HUES64 (cell line): ENCODE measurements at regions not wholly inside any gene's neighbourhood (a gene's known extent, or its start where the extent isn't known, plus 50 kb on each side); places are given as distances from the start of the nearest gene placed in this dataset.
"Not testable (repeated sequence)": the region's sequence is repeated elsewhere in the genome, so short reads cannot be mapped to it uniquely, and the experiment has no call there.

Experiments used
- H3K27ac ChIP-seq: 2 replicates; pipeline ENCODE4 v1.7.0; 2013; ENCODE audit warnings: low read depth, low read length, inconsistent platforms
- H3K27me3 ChIP-seq: 2 replicates; pipeline ENCODE4 v1.6.1; 2013; ENCODE audit warnings: mild to moderate bottlenecking, low read length; ENCODE audit not compliant: insufficient read depth
- H3K36me3 ChIP-seq: 2 replicates; pipeline ENCODE4 v1.6.1; 2013; ENCODE audit warnings: mild to moderate bottlenecking, low read length; ENCODE audit not compliant: insufficient read depth
- H3K4me1 ChIP-seq: 2 replicates; pipeline ENCODE4 v1.6.1; 2013; ENCODE audit warnings: mild to moderate bottlenecking, low read length, moderate library complexity; ENCODE audit not compliant: insufficient read depth
- H3K4me3 ChIP-seq: 2 replicates; pipeline ENCODE4 v1.5.1; 2013; ENCODE audit warnings: mild to moderate bottlenecking, low read length, moderate library complexity
- H3K9ac ChIP-seq: 2 replicates; pipeline ENCODE4 v1.6.1; 2013; ENCODE audit warnings: mild to moderate bottlenecking, low read depth, low read length
- H3K9me3 ChIP-seq: 2 replicates; pipeline ENCODE4 v1.6.1; 2013; ENCODE audit warnings: low read depth, low read length; ENCODE audit not compliant: insufficient read depth
- WGBS: fragments of 150-250, 120-280 bp; methylation state at CpG from one replicate; pipeline ENCODE4 v1.1.7; 2013; ENCODE audit warnings: missing lambda C conversion rate; 5-methylcytosine and 5-hydroxymethylcytosine counted together

DNA sequence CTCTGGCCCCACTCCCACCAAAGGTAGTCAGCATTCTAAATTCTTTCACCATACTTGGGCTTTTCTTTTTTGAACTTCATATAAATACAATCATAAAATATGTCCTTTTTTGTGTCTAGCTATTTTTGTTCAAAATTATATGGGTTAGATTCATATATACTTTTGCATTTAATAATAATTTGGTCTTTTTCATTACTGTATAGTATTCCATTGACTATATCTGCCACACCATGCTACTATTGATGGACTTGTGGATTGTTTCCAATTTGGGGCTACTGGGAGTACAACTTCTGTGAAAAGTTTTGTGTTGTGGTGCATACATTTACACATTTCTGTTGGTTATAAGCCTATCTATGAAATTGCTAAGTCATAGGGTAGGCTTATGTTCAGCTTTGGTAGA lies 85.7 kb downstream of the GLUL start:
- H3K27ac ChIP-seq = no peak overlapping the region
- no peaks in the 10 kb centered on the region for H3K9me3 ChIP-seq
- no peaks in the 10 kb centered on the region for H3K27me3 ChIP-seq
- no peaks in the 10 kb centered on the region for H3K36me3 ChIP-seq
- peaks cover 10% of the 10 kb centered on the region; the same call in 1 of the 2 replicates for H3K4me1 ChIP-seq
- H3K9ac ChIP-seq = no peak overlapping the region
- no peak overlapping the region for H3K4me3 ChIP-seq

DNA sequence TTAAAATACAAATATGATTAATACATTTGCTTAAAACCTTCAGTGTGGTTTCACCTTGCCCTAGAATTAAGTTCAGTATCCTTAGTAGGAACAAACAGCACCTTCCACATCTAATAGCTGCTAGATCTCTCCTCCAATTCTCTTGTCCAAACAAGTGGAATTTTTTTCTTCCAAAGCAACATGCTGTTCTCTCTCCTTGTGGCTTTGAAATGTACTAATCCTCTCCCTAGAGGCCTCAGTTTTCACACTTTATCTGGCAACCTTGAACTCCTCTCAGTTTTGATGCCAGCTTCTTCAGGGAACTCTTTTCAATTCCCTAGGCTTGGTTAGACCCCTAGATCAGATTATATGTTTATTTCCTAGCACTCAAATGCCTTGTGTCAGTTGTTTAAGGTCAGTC lies 87.0 kb downstream of the GLUL start:
- Histone ChIP-seq H3K27me3 (no peaks in the 10 kb centered on the region), H3K27ac (no peak overlapping the region), H3K4me3 (no peak overlapping the region), H3K4me1 (peaks cover 8% of the 10 kb centered on the region; the same call in 1 of the 2 replicates), H3K9me3 (no peaks in the 10 kb centered on the region), H3K9ac (no peak overlapping the region), H3K36me3 (no peaks in the 10 kb centered on the region)

DNA sequence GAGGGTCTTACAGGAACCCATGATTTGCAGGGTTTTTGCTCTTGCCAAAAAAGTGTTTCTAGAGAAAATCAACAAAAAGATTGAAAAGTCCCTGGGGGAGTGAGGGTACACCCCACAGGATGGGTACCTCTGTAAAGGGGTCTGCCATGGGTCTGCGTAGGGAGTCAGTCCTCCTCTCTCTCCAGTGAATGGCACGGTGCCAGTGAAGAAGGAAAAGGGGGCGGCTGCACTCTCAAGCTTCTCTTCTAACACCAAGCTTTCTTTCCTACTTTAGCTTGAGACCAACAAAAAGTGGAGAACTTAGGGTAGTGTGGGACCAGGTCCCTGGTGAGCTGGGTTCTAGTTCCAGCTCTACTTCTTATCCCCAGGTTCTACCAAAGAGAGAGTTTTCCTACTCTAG lies 87.4 kb downstream of the GLUL start:
- no peak overlapping the region for H3K4me3 ChIP-seq
- no peaks in the 10 kb centered on the region for H3K27me3 ChIP-seq
- H3K9me3 ChIP-seq = no peaks in the 10 kb centered on the region
- H3K4me1 ChIP-seq = peaks cover 6% of the 10 kb centered on the region; the same call in 1 of the 2 replicates
- no peak overlapping the region for H3K27ac ChIP-seq
- H3K9ac ChIP-seq = no peak overlapping the region
- 89% methylated on average over 2 of the region's 3 CpGs for WGBS
- H3K36me3 ChIP-seq = no peaks in the 10 kb centered on the region

DNA sequence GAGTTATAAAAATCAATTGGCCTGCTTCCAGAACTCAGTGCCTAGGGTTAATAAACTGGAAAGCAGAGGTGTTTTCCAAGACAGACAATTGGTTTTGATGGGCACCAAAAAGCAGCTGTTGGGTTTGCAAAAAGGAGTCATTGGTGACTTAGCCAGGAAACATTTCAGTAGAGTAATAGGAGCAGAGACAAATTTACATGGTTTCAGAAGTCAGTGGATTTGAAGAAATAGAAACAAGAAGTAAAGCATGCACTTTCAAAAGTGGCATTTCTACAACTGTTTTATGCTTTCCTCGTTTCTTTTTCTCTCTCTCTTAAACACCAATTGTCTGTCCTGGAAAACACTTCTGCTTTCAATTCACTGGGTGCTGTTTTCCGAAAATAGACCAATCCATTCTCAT lies 87.8 kb downstream of the GLUL start:
- Histone ChIP-seq H3K27me3 (no peaks in the 10 kb centered on the region), H3K4me3 (no peak overlapping the region), H3K36me3 (no peaks in the 10 kb centered on the region), H3K9me3 (no peaks in the 10 kb centered on the region), H3K27ac (no peak overlapping the region), H3K9ac (no peak overlapping the region), H3K4me1 (peaks cover 6% of the 10 kb centered on the region; the same call in 1 of the 2 replicates)
- WGBS = 91% methylated on average over 2 of the region's 2 CpGs

DNA sequence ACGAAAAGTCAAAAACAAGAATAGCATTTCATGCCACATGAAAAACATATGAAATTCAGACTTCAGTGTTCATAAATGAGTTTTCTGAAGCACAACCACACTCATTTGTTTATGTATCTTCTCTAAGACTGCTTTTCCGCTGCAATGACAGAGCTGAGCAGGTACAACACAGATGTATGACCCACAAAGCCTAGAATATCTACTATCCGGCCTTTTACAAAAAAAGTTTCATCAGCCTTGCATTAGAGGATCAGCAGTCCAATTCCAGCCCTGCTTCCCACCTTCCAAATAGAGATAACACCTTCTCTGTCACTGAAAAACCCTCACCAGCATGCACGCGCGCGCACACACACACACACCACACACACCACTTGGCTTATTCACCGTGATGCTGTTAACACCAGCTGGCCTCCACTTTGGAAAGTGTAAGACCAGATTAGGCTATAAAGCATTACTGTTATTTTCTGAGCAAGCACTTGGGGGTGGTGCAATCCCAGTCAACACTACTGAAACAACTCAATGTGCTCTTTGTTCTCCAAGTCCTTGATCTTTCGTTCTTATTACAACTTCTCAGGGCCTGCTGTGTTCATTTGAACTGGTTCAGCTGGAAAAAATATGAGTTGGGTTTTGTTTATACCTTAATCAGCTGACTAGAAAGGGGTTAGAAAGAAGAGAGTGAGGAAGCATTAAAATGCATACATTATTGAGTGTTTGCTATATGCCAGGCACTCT lies 90.0 kb downstream of the GLUL start:
- peaks cover 6% of the 10 kb centered on the region; the same call in 1 of the 2 replicates for H3K4me1 ChIP-seq
- H3K9me3 ChIP-seq = no peaks in the 10 kb centered on the region
- H3K27me3 ChIP-seq = no peaks in the 10 kb centered on the region
- H3K27ac ChIP-seq = no peak overlapping the region
- H3K36me3 ChIP-seq = no peaks in the 10 kb centered on the region
- no peak overlapping the region for H3K4me3 ChIP-seq
- 79% methylated on average over 9 of the region's 9 CpGs for WGBS
- H3K9ac ChIP-seq = no peak overlapping the region

DNA sequence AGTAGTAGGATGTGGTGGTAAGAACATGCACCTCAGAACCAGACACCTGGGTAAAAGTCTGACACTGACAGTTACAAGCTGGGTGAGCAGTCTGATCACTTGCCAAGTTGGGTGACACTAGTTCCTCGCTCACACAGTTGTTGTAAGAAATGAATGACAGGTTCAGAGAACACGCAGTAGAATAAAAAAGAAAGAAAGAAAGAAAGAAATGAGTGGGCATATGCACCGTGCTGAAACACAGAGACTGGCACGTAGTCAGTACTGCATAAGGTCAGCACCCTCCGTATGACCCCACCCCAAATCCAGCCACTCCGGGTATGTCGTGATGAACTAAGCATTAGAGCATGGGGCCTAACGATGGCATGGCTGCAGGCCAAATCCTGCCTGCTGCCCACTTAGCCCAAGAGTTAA lies 90.6 kb downstream of the GLUL start:
- Histone ChIP-seq H3K9me3 (no peaks in the 10 kb centered on the region), H3K27ac (no peak overlapping the region), H3K27me3 (no peaks in the 10 kb centered on the region), H3K9ac (no peak overlapping the region), H3K36me3 (no peaks in the 10 kb centered on the region), H3K4me3 (no peak overlapping the region), H3K4me1 (peaks cover 6% of the 10 kb centered on the region; the same call in 1 of the 2 replicates)
- WGBS = 86% methylated on average over 8 of the region's 8 CpGs

DNA sequence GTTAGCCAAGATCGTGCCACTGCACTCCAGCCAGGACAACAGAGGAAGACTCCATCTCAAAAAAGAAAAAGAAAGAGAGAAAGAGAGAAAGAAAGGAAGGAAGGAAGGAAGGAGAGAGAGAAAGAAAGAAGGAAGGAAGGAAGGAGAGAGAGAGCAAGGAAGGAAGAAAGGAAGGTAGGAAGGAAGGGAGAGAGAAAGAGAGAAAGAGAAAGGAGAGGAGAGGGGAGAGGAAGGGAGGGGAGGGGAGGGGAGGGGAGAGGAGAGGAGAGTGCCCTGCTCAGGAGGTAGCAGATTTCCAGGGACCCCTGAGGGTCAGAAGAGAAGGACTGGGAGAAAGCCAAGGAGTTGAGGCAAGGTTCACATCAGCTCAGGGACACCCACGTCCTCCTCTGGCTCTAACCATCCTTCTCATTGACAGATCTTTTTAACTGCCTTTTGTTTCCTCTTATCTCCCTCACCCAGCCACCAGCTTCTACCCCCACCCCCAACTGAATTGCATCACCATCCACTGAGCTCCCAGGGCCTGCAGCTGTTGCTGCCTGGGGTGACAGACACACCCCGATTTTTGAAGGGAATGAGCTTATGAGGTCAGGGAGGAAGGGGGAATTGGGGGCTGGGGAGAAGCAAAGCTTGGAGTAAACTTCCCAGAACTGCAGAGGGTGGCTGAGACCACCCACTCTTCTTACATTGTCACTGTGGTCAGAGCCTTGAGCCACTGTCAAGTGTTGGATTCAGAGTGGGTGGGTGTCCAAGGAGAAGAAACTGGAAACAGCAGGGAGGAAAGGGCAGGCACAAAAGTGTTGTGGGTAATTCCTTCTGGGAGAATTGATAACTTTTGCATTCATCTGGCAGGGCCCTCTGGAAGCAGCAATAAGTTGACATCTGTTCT lies 91.6 kb downstream of the GLUL start:
- Histone ChIP-seq H3K9me3 (no peaks in the 10 kb centered on the region), H3K27ac (no peak overlapping the region), H3K36me3 (no peaks in the 10 kb centered on the region), H3K9ac (no peak overlapping the region), H3K4me1 (peaks cover 6% of the 10 kb centered on the region; the same call in 1 of the 2 replicates), H3K4me3 (no peak overlapping the region), H3K27me3 (no peaks in the 10 kb centered on the region)
- 41% methylated on average over 3 of the region's 3 CpGs for WGBS

DNA sequence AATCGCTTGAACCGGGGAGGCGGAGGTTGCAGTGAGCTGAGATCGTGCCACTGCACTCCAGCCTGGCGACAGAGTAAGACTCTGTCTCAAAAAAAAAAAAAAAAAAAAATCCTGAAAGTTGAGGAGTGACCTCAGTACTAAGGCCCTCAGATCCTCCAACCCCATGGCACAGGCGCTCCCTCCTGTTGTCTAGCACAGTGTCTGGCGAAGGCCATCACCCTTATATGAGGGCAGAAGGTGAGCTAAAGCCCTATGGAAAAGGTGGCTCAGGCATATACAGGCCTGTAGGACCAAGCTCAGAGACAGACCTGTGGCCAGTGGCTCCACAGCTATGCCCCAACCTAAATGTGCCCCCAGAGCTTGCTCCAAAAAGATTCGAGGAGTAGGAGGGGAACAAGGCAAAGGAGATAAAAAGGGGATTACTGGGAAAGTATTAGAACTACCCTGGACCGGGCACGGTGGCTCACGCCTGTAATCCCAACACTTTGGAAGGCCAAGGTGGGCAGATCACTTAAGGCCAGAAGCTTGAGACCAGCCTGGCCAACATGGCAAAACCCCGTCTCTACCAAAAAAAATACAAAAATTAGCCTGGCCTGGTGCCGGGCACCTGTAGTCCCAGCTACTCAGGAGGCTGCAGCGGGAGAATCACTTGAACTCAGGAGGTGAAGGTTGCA lies 92.4 kb downstream of the GLUL start:
- H3K4me1 ChIP-seq, H3K9me3 ChIP-seq, H3K4me3 ChIP-seq, H3K27ac ChIP-seq, H3K27me3 ChIP-seq, H3K36me3 ChIP-seq, H3K9ac ChIP-seq: not testable (repeated sequence)
- WGBS = 95% methylated on average over 14 of the region's 14 CpGs

DNA sequence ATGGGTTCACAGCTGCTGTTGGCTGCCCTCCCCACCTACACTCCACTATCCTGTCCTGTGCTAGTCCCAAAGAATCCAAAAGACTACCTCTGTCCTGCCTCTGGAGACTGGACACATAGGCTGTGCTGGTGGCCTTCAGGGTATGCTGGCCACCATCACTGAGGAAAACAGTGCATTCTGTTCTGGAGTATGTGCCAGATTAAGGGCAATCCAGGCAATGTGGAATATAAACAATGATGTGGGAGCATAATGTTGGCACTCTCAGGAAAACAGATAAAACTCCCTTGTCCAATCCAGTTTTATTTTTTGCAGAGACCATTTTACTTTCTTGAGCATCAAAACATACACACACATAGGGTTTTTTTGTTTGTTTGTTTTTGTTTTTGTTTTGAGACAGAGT lies 94.3 kb downstream of the GLUL start:
- no peaks in the 10 kb centered on the region for H3K9me3 ChIP-seq
- H3K4me1 ChIP-seq = peaks cover 6% of the 10 kb centered on the region; the same call in 1 of the 2 replicates
- no peak overlapping the region for H3K4me3 ChIP-seq
- no peak overlapping the region for H3K27ac ChIP-seq
- no peak overlapping the region for H3K9ac ChIP-seq
- no peaks in the 10 kb centered on the region for H3K27me3 ChIP-seq
- no peaks in the 10 kb centered on the region for H3K36me3 ChIP-seq

DNA sequence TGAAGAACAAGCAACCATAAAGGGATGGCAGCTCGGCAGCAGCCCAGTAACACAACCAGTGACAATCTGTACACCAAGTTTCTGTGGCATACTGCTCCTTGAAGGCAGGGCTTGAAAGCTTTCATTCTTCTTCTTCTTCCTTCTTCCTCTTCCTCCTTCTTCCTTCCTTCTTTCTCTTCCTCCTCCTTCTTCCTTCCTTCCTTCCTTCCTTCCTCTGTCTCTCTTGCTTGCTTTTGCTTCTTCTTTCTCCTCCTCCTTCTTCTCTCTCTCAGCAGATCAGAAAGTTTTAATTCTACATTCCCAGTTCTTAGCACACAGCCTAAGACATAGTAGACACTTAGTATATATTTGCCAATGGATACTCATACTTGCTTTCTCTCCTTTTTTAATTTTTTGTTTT lies 95.9 kb downstream of the GLUL start:
- H3K27me3 ChIP-seq = no peaks in the 10 kb centered on the region
- no peak overlapping the region for H3K27ac ChIP-seq
- H3K36me3 ChIP-seq = no peaks in the 10 kb centered on the region
- no peaks in the 10 kb centered on the region for H3K9me3 ChIP-seq
- WGBS = 86% methylated on average over 1 of the region's 1 CpG
- H3K4me3 ChIP-seq = no peak overlapping the region
- H3K4me1 ChIP-seq = peaks cover 6% of the 10 kb centered on the region; the same call in 1 of the 2 replicates
- no peak overlapping the region for H3K9ac ChIP-seq

DNA sequence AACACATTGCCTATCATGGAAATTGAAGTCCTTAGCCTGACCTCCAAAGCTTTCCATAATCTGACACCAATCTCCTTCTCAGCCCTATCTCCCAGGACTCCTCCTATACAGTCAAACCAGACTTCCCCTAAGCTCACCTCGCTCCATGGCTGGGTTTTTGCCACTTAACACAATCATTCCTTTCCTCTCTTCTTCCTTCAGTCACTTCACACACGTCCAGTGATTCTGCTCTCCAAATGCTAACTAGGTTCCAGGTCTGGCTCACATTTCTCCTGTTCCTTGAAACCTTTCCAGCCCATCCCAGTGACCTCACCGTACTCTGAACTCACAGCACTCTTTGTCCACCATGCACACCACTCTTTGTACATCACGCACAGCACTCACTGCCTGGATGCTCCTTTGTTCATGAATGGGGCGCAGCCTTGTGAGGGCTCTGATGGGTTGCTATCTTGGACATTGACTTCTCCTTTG lies 98.4 kb downstream of the GLUL start:
- Histone ChIP-seq H3K9ac (no peak overlapping the region), H3K9me3 (no peaks in the 10 kb centered on the region), H3K36me3 (no peaks in the 10 kb centered on the region), H3K4me1 (no peaks in the 10 kb centered on the region), H3K27me3 (no peaks in the 10 kb centered on the region), H3K27ac (no peak overlapping the region), H3K4me3 (no peak overlapping the region)
- 89% methylated on average over 5 of the region's 5 CpGs for whole genome bisulfite sequencing
